ENCODE measurements at regions not wholly inside any gene's neighbourhood (a gene's known extent, or its start where the extent isn't known, plus 50 kb on each side); places are given as distances from the start of the nearest gene placed in this dataset.

- DNase-seq (ENCODE audit: extremely low read depth in 1 of 2, low read depth in 1 of 2) = no peak
These were observed 247.1 kb downstream of the GXYLT1 start for GRCh38 chr12:41897593-41897992.

- no peak for DNase-seq (ENCODE audit: extremely low read depth in 1 of 2, low read depth in 1 of 2)
These were observed 251.2 kb downstream of the GXYLT1 start for GRCh38 chr12:41893491-41893890.

- no peak for DNase-seq (ENCODE audit: extremely low read depth in 1 of 2, low read depth in 1 of 2)
These were observed 252.4 kb downstream of the GXYLT1 start for GRCh38 chr12:41892302-41892701.

- DNase-seq (ENCODE audit: extremely low read depth in 1 of 2, low read depth in 1 of 2) = no peak
These were observed 253.4 kb downstream of the GXYLT1 start for GRCh38 chr12:41891226-41891625.

- no peak for DNase-seq (ENCODE audit: extremely low read depth in 1 of 2, low read depth in 1 of 2)
These were observed 256.4 kb downstream of the GXYLT1 start for GRCh38 chr12:41888285-41888684.

- DNase-seq (ENCODE audit: extremely low read depth in 1 of 2, low read depth in 1 of 2) = no peak
These were observed 262.5 kb downstream of the GXYLT1 start for GRCh38 chr12:41881891-41882805.

GRCh38 chr12:41869432-41869831, 275.2 kb downstream of the GXYLT1 start:
- DNase-seq (ENCODE audit: extremely low read depth in 1 of 2, low read depth in 1 of 2) = no peak

GRCh38 chr12:41866878-41867430, 277.7 kb downstream of the GXYLT1 start:
- no peak for DNase-seq (ENCODE audit: extremely low read depth in 1 of 2, low read depth in 1 of 2)

GRCh38 chr12:41856228-41856627, 288.4 kb downstream of the GXYLT1 start:
- no peak for DNase-seq (ENCODE audit: extremely low read depth in 1 of 2, low read depth in 1 of 2)

- no peak for DNase-seq (ENCODE audit: extremely low read depth in 1 of 2, low read depth in 1 of 2)
These were observed 294.6 kb downstream of the GXYLT1 start for GRCh38 chr12:41850046-41850445.

- DNase-seq (ENCODE audit: extremely low read depth in 1 of 2, low read depth in 1 of 2) = no peak
These were observed 298.0 kb downstream of the GXYLT1 start for GRCh38 chr12:41846718-41847117.

- no peak for DNase-seq (ENCODE audit: extremely low read depth in 1 of 2, low read depth in 1 of 2)
These were observed 308.3 kb downstream of the GXYLT1 start for GRCh38 chr12:41836416-41836815.

GRCh38 chr12:41835556-41835955, 309.1 kb downstream of the GXYLT1 start:
- DNase-seq (ENCODE audit: extremely low read depth in 1 of 2, low read depth in 1 of 2) = no peak

GRCh38 chr12:41819948-41820347, 324.7 kb downstream of the GXYLT1 start:
- DNase-seq (ENCODE audit: extremely low read depth in 1 of 2, low read depth in 1 of 2) = no peak

- no peak for DNase-seq (ENCODE audit: extremely low read depth in 1 of 2, low read depth in 1 of 2)
These were observed 340.6 kb downstream of the GXYLT1 start for GRCh38 chr12:41804026-41804425.

GRCh38 chr12:41802803-41803202, 341.9 kb downstream of the GXYLT1 start:
- no peak for DNase-seq (ENCODE audit: extremely low read depth in 1 of 2, low read depth in 1 of 2)

GRCh38 chr12:41801261-41801660, 343.4 kb downstream of the GXYLT1 start:
- DNase-seq (ENCODE audit: extremely low read depth in 1 of 2, low read depth in 1 of 2) = no peak

- no peak for DNase-seq (ENCODE audit: extremely low read depth in 1 of 2, low read depth in 1 of 2)
These were observed 345.0 kb downstream of the GXYLT1 start for GRCh38 chr12:41799671-41800070.

GRCh38 chr12:41795910-41796309, 348.8 kb downstream of the GXYLT1 start:
- DNase-seq (ENCODE audit: extremely low read depth in 1 of 2, low read depth in 1 of 2) = no peak

GRCh38 chr12:41795051-41795600, 349.5 kb downstream of the GXYLT1 start:
- no peak for DNase-seq (ENCODE audit: extremely low read depth in 1 of 2, low read depth in 1 of 2)

- no peak for DNase-seq (ENCODE audit: extremely low read depth in 1 of 2, low read depth in 1 of 2)
These were observed 350.3 kb downstream of the GXYLT1 start for GRCh38 chr12:41794336-41794735.

GRCh38 chr12:41784957-41785356, 359.7 kb downstream of the GXYLT1 start:
- no peak for DNase-seq (ENCODE audit: extremely low read depth in 1 of 2, low read depth in 1 of 2)

Measured in activated CD8-positive, alpha-beta memory T cell treated with anti-CD3 and anti-CD28 coated beads for 1 hour (primary cell).